IPS-18c (cell line): ENCODE measurements at regions not wholly inside any gene's neighbourhood (a gene's known extent, or its start where the extent isn't known, plus 50 kb on each side); places are given as distances from the start of the nearest gene placed in this dataset.

Experiments
- H3K4me3 ChIP-seq: 2 replicates; pipeline ENCODE4 v1.7.0; 2013; ENCODE audit warnings: low read depth, mild to moderate bottlenecking, low read length, moderate library complexity; ENCODE audit not compliant: insufficient read depth
- H3K9me3 ChIP-seq: one replicate; pipeline ENCODE4 v1.6.1; 2013; ENCODE audit warnings: mild to moderate bottlenecking, low read length, moderate library complexity; ENCODE audit not compliant: control insufficient read depth, insufficient read depth

DNA sequence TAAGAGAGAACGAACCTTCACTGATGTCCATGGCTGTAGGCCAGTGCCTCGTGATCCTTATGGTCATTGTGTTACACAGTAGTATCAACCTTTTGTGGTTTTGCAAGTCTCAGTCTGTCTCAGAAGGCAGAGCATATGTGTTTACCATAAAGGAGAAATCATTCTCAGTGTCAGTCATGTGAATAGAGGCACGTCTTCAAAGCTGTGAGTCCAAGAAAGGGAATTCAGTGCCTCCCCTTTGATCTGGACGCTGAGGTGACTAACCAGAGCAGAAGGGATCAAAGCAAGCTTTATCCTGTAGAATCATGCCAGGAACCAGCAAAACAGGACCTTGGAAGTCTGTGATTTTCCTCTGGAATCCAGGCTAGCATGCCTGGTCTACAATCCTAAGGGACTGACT, 433.9 kb downstream of the DNAH5 start:
- H3K9me3 ChIP-seq: peaks cover 2% of the 10 kb centered on the region

DNA sequence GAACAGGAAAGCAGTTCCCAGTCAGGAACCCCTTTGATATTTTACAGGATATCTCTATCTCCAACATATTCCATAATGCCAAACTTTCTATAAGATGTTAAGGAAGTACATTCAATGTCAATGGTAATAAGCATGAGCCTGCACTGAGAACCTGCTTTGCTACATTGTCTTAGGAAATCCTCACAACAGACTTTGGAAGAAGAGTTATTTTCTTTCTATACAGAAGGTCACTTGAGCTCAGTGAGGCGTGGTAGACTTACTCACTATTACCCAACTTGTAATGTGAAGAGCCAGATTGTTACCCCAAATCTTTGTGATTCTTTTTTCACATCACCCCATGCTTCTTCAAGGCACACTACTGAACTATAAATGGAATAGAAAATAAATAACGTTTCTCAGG, 435.9 kb downstream of the DNAH5 start:
- no peak overlapping the region for H3K4me3 ChIP-seq
- no peaks in the 10 kb centered on the region for H3K9me3 ChIP-seq

More for the DNA sequence above, 433.9 kb downstream of the DNAH5 start:
- H3K4me3 ChIP-seq: no peak overlapping the region

DNA sequence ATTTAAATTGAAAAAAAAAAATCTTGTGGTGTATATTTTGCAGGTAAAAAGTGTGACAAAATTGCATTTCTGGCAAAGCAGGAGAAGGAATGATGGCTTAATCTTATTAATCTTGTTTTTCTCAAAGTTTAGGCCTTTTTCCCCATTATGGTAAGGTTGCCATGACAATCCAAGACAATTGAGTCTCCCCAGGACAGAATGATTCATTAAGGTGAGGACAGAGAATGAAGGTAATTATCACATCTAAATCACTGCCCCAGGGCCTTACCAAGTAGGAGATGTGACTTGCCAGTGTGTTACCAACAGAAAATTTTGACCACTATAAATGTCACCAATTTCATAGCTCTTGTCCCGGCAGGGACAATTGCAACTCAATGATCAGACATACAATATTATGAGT, 439.2 kb downstream of the DNAH5 start:
- no peak overlapping the region for H3K4me3 ChIP-seq
- no peaks in the 10 kb centered on the region for H3K9me3 ChIP-seq

DNA sequence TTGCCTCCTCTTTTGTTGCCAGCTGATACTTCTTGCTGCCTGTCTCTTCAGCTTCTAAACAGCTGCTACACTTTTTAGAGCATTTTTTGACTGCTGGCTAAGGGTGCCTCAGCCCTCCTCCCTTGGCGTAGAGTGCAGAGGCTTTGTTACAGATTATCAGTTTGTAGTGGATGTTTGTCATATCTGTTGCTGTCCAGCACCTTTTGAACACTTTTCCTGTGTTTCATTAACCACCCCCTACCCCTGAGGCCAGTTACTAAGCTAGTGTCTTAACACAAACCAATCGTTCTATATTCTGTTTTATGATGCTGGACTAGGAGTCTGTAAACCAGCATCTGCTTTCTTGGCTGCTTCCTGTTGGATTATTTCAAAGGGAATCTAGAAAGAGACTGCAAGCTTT, 441.5 kb downstream of the DNAH5 start:
- Histone ChIP-seq H3K4me3 (no peak overlapping the region), H3K9me3 (no peaks in the 10 kb centered on the region)

DNA sequence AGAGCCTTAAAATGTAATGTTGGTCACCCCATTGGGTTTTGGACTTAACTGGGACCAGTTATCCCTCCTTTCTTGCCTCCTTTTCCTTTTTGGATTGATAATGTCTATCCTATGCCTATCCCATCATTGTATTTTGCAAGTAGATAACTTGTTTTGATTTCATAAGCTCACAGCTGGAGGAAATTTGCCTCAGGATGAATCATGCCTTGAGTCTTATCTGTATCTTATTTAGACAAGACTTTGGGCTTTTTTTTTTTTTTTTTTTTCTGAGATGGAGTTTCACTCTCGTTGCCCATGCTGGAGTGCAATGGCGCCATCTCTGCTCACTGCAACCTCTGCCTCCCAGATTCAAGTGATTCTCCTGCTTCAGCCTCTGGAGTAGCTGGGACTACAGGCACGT, 443.3 kb downstream of the DNAH5 start:
- Histone ChIP-seq H3K9me3 (no peaks in the 10 kb centered on the region), H3K4me3 (no peak overlapping the region)

DNA sequence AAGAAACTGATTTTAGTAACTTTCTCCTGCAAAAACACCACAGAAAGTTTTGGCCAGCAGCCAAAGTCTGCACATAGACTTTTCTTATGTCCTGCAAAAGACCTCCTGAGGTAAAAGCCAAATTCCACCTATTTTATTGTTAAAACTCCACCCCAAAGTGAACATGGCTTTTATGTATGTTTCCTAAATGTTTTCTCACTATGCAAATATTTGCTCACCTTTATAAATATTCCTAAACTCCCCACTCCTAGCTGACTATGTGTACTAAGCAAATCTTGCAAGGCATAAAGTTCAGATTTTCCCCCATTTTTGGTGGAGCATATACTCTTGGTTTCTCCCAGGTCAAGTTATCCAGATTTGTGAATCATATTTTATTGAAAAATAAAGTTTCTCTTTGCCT, 446.2 kb downstream of the DNAH5 start:
- Histone ChIP-seq H3K4me3 (no peak overlapping the region), H3K9me3 (no peaks in the 10 kb centered on the region)

DNA sequence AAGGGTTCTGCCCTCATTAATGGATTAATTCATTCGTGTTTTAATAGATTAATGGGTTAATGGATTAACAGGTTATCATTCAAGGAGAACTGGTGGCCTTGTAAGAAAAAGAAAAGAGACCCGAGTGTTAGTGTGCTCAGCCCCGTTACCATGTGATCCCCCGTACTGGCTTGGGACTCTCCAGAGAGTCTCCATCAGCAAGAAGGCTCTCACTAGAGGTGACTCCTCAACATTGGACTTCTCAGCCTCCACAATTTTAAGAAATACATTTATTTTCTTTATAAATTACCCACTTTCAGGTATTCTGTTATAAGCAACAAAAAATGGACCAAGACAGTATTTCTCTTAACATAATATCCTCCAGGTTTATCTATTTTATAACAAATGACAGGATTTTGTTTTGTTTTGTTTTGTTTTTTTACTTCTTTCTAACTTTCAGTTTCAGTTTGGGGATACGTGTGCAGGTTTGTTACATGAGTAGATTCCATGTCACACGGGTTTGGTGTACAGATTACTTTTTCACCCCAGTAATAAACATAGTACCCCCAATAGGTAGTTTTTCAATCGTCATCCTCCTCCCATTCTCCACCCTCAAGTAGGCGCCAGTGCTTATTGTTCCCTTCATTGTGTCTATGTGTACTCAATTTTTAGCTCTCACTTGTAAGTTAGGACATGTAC, 456.1 kb downstream of the DNAH5 start:
- Histone ChIP-seq H3K9me3 (no peaks in the 10 kb centered on the region), H3K4me3 (no peak overlapping the region)

DNA sequence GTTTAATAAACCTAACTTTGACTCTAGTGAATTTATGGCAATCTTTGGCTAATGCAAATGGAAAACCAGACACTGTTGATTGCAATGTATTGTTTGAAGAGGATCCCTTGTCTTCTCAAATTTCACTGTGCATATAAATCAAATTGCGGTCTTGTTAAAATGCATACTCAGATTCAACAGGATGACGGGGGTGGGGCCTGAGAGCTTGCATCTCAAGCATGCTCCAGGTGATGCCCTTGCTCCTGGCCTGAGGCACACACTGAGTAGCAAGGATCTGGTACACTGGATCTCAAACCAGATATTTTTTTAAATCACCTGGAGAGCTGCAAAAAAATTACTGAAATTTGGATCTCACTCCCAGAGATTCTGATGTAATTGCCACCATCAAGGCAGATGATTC, 463.7 kb downstream of the DNAH5 start:
- Histone ChIP-seq H3K9me3 (no peaks in the 10 kb centered on the region), H3K4me3 (no peak overlapping the region)

DNA sequence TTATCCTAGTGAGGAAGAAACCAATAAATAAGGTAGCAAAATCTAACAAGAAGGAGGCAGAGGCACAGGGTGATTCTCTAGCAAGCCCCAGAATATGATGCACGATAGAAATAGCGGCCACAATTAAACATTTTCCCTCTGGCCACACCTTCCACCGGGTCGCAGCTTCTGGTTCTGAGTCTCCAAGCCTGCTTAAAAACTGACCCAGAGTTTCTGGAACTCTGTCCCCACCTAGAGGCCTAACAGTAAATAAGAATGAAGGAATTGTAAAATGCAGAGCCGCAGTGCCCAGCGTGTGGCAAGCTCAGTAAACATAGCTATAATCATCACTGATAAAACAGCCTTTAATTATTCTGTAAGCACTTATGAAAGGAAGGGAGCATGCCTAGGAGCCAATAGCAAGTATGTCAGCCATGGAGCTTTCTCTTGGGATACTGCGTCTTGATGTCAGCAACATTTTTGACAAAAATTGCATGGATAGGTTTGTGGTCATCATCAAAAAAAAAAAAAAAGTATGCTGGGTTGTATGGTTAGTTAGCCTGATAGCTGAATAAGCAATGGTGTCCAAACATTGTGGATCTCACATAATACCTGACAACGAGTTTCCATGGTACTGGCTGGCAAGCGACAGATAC, 465.5 kb downstream of the DNAH5 start:
- H3K9me3 ChIP-seq: no peaks in the 10 kb centered on the region
- no peak overlapping the region for H3K4me3 ChIP-seq

DNA sequence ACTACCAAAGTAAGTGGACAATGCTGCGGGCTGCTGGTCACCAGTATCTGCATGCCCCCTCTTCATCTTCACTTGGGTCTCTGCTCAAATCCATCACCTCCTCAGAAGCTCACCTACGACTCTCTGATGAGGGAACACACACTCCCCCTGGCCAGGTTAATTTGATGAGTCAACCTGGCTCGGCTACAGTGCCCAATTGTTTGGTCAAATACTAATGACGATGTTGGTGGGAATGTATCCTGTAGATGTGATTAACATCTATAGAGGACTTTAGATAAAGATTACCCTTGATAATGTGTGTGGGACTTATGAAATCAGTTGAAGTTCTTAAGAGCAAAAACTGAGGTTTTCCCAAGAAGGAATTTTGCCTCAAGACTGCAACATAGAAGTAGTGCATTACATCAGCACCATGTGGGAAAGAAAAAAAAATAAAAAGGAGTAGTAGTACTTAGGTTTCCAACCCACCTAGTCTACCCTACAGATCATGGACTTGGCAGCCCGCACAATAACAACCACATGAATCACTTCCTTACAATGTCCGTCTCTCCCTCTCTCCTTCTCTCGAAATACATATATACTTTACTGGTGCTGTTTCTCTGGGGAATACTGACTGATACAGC, 467.3 kb downstream of the DNAH5 start:
- no peaks in the 10 kb centered on the region for H3K9me3 ChIP-seq
- H3K4me3 ChIP-seq: no peak overlapping the region

DNA sequence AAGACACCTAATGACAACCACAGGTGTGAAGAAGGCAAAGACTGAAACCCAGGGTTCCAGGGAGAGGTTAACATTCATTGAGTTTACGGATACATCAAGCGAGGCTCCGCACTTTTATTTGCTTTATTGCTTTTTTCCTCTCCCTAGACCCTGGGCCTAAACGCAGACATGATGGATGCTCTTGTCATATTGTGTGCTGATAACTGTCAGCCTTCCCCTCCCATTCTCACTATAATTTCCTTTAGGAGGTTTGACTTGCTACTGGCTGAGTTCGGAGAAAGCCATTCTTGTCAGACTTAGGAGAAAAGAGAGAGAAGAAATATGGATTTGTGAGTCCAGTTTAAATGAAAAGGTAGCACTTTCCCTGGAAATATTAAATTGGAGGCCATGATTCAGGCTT, 471.6 kb downstream of the DNAH5 start:
- no peak overlapping the region for H3K4me3 ChIP-seq
- H3K9me3 ChIP-seq: no peaks in the 10 kb centered on the region

DNA sequence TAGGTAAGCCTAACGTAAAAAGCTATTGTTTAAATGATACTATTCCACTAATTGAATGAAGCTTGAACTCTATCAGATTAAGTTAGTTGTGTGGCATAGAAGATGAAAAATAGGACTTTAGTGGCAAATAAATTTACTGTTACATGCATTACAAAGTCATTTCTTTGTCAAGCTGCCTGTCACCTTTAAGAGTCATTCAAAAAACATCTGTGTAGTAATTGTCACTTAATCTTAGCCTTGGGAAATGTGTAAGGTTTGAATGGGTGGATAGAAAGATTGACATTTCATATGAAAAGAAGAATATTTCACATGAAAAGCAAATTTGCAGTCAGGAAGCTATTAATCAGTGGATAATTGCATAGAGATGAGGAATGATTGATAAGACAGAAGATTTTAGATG, 473.5 kb downstream of the DNAH5 start:
- H3K9me3 ChIP-seq: no peaks in the 10 kb centered on the region
- no peak overlapping the region for H3K4me3 ChIP-seq

DNA sequence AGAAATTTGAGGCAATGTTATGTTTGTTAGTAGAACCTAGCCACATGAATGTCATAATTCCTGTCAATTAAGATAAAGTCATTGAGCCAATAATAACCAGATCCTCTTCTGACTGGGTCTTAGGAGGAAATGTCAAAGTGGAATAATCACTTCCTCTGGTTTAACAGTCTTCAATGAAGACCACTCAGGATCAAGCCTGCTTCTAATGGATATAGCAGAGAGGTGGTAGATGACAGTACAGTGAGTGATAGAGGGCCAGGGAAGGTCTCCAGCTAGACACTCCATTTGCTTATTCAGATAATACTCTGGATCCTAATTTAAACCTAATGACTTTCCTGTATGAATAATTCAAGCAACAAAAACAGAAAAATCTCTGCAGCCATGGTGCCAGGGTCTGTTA, 474.2 kb downstream of the DNAH5 start:
- H3K9me3 ChIP-seq: no peaks in the 10 kb centered on the region
- H3K4me3 ChIP-seq: no peak overlapping the region

DNA sequence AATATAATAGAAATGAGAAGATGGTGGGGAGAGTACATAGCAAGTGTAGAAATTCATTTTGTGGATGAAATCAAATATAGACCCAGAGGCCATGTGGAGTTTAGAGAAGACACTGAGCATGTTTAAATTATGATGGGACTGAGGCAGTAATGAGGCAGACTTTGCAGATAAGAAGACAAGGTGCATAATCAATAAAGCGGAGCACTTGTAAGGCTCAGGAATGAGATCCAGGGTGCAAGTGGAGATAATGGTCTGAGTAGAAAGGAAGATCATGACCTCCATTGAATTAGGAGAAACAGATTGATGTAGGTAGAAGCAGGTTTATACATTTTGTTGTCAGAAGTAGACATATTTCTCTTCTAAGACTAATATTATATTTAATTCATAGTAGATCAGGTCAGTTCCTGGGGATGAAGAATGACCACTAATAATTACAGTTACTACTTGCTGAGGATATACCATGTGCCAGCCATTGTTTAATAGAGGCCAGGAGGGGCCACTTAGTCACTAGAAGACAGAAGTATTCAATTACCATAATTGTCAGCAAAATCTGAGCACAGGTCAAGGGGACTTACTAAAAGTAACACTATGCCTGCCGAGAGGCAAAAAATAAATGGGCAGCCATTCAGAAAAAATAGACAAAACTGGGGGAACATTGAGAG, 479.8 kb downstream of the DNAH5 start:
- H3K4me3 ChIP-seq: no peak overlapping the region
- no peaks in the 10 kb centered on the region for H3K9me3 ChIP-seq

DNA sequence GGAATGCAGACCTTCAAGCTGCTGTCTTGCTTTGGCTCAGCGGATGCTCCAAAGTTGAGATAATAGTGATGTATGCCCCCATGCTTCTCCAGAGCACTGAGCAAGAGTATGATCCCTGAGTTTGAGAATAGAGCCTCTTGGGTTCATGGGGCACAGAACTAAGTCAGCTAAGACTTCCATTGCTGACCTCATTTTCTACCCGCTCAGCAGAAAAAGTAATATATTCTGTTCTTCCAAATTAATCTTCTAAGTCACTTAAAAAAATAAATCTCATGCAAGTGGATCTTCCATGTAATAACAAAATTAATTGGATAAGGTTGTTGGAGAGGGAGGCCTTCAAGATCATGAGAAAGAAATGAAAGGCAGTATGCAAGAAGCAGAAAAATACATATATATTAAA, 483.9 kb downstream of the DNAH5 start:
- H3K9me3 ChIP-seq: no peaks in the 10 kb centered on the region

DNA sequence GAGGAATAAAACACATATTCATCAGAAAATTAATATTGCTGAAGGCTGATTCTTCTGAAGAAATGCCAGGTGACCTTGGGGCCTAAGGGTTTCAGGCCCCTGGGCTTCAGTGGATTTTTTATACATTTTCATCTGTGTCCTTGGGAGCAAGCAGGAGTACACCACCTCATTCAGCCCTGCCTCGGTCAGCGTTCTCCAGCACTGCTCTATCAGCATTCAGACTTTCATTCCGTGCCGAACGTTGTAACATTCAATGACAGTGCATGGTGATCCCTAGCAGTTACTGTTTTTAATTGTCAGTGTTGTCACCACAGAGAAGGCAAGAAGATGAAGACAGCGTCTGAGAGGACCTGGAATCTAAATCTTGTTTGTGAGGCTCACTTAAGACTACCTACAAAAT, 490.4 kb downstream of the DNAH5 start:
- Histone ChIP-seq H3K9me3 (no peaks in the 10 kb centered on the region), H3K4me3 (no peak overlapping the region)

More for the DNA sequence above, 483.9 kb downstream of the DNAH5 start:
- H3K4me3 ChIP-seq: no peak overlapping the region

DNA sequence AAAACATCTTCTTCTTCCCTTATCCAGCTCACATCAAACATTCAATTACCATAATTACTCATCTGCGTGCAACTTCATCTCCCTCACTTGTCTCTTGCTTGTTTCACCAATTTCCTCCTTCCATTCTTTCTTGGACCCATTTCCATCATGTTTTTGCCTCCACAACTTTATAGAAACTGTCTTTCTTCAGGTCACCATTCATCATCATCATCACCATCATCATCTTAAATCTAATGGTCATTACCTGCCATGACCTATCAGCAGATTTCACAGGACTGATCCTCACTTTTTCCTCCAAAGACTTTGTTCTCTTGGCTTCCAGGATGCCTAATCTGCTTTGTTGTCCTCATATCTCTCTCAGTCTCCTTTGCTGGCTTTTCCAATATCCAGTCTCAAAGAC, 495.6 kb downstream of the DNAH5 start:
- no peaks in the 10 kb centered on the region for H3K9me3 ChIP-seq

DNA sequence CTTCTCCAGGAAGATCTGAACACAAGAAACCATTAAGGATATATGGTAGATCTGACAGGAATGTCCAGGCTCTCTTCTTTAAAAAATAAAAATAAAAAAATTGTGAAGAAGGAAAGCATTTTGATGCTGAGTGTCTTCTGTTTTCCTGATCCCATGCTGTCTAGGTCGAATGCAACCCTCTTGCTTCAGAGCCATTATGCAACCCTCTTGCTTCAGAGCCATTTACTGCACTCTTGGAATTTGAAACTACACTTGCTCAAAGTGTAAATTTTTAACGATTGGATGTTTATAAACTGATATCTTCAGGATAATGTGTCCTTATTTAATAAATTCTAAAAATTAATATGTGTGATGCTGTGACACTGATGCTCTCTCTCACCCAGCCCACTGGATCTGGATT, 505.1 kb downstream of the DNAH5 start:
- H3K9me3 ChIP-seq: no peaks in the 10 kb centered on the region

More for the DNA sequence above, 495.6 kb downstream of the DNAH5 start:
- no peak overlapping the region for H3K4me3 ChIP-seq

More for the DNA sequence above, 505.1 kb downstream of the DNAH5 start:
- H3K4me3 ChIP-seq: no peak overlapping the region
